HG02870 (cell line): ENCODE measurements at regions not wholly inside any gene's neighbourhood (a gene's known extent, or its start where the extent isn't known, plus 50 kb on each side); places are given as distances from the start of the nearest gene placed in this dataset.

ENCODE experiments used
- ATAC-seq: cut with Tn5 transposase; IDR thresholded peaks from one replicate; pipeline ENCODE4 v1.9.1; 2021; ENCODE audit warnings: mild to moderate bottlenecking, moderate library complexity; ENCODE audit not compliant: unreplicated experiment

DNA sequence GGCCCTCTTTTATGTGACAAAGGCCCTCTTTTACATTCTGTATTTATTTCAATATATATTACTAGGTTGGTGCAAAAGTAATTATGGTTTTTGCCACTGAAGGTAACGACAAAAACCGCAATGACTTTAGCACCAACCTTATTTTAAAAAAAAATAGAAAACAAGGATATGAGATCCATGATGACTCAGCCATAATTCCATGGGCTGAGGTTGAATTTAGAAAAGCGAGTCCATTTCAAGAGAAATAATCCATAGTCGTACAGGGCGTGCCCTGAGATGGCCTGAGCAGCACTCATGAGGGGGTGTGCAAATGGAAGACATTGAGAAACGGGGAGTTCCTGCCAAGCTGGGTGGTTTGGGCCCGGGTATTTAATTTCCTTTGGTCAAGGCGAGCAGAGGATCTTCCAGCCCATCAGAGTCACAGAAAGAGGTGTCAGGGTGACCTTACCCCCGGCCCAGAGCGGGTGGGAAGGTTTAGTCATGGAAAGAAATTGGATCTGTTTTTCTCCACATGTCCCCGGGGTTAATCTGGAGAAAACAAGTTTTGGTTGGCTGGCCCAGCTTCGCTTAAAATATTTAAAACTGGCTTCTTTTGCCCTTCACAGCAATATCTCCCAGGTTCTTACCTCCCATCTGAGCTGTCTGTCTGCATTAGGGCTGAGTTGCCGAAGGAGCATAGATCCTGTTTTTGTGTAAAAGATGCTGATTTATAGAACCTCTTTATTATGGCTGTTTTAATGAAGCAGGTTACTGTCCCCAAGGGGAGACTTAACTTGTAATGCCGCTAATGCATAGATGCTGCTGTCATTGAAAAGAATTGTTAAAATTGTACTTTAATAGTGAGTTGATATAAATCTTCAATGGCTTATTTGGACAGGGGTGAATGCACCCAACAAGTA, 255.6 kb downstream of the PREX1 start:
- ATAC-seq: no peak

GRCh38 chr20:48569679-48570078, 258.1 kb downstream of the PREX1 start:
- no peak for ATAC-seq

GRCh38 chr20:48568520-48568919, 259.3 kb downstream of the PREX1 start:
- ATAC-seq: no peak

DNA sequence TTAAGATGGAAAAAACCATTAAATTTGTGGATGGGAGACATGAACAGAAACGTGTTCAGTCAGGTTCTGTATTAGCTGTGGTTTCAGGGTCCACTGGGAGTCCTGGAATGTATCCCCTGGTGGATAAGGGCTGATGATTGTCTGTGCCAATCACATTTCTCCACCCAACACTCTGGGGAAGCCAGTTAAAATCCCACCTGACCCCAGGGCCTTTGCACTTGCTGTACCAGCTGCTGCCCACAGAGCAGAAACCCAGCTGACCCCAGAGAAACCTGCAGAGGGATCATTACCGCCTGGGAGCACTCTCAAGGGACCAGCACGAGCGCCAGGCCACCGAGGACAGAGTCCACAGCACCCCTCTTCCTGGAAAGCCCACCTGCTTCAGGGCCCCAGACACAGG, 260.7 kb downstream of the PREX1 start:
- no peak for ATAC-seq

- ATAC-seq: no peak
Measured at GRCh38 chr20:48564982-48565539, 262.7 kb downstream of the PREX1 start.

DNA sequence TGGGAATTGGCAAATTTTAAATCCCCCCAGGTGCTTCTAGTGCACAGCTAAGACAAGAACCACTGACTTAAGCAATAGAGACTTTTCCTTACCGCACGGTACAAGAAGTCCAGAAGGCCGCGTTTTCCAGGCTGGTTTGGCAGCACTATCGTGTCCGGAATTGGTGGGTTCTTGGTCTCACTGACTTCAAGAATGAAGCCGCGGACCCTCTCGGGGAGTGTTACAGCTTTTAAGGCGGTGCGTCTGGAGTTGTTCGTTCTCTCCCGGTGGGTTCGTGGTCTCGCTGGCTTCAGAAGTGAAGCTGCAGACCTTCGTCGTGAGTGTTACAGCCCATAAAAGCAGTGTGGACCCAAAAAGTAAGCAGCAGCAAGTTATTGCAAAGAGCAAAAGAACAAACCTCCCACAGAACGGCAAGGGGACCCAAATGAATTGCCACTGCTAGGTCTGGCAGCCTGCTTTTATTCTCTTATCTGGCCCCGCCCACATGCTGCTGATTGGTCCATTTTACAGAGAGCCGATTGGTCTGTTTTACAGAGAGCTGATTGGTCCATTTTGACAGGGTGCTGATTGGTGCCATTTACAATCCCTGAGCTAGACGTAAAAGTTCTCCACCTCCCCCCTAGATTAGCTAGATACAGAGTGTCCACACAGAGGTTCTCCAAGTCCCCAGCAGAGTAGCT, 264.5 kb downstream of the PREX1 start:
- no peak for ATAC-seq

- ATAC-seq: no peak
Measured at GRCh38 chr20:48562586-48563116, 265.1 kb downstream of the PREX1 start.

- ATAC-seq: no peak
Measured at GRCh38 chr20:48558906-48559305, 268.9 kb downstream of the PREX1 start.

GRCh38 chr20:48557380-48557779, 270.4 kb downstream of the PREX1 start:
- ATAC-seq: no peak

DNA sequence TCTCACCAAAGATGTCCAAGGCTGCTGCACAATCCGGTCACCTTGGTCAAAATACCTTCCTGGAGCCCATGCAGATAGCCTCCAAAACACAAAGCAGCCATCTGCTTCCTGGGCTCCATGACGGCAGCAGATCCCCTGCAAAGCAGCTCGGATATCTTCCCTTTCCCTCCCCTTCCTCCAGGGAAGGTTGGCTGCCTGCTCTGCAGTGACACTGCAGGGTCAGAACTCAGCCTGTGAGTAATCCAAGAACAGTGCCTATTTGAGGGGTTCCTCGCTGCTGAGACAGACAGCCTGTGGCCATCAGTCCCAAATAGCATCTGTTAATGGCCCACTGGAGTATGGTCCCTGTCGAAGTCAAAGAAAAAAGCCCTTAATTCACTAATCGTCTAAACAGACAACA, 270.8 kb downstream of the PREX1 start:
- ATAC-seq: no peak

DNA sequence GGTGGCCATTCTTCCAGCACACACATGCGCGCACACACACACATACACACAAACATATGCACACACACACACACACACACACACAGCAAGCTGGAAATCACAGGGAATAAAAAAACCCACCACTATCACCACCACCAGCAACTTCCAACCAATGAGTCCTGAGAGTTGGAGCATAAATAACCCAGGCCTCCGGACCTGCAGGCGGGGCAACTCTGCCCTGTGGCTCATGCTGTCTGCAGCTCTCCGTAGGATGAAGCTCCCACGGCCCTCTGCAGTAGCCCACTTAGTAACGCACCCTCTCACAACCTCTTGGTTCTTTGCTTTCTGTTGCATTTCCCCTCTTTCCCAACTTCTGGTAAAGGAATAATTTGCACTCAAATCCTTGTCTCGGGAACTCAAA, 275.2 kb downstream of the PREX1 start:
- ATAC-seq: no peak

DNA sequence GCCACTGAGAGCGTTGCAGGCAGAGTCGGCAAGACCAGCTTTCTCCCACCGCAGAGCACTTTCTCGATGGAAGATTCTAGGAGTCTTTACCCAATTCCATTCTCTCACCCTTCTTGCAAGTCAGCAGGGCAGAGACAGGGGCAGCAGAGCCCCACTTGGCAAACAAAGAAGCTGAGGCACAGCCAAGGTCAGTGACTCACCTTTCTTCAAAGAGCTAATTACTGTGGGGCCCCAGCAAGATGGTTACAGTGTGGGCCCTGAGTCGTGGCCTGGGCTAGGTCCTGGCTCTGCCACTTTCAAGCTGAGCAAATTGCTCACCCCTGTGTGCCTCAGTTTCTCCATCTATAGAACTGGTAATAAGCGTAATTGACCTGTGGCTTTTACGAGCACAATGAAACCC, 277.0 kb downstream of the PREX1 start:
- ATAC-seq: no peak

GRCh38 chr20:48547664-48548063, 280.1 kb downstream of the PREX1 start:
- ATAC-seq: no peak

DNA sequence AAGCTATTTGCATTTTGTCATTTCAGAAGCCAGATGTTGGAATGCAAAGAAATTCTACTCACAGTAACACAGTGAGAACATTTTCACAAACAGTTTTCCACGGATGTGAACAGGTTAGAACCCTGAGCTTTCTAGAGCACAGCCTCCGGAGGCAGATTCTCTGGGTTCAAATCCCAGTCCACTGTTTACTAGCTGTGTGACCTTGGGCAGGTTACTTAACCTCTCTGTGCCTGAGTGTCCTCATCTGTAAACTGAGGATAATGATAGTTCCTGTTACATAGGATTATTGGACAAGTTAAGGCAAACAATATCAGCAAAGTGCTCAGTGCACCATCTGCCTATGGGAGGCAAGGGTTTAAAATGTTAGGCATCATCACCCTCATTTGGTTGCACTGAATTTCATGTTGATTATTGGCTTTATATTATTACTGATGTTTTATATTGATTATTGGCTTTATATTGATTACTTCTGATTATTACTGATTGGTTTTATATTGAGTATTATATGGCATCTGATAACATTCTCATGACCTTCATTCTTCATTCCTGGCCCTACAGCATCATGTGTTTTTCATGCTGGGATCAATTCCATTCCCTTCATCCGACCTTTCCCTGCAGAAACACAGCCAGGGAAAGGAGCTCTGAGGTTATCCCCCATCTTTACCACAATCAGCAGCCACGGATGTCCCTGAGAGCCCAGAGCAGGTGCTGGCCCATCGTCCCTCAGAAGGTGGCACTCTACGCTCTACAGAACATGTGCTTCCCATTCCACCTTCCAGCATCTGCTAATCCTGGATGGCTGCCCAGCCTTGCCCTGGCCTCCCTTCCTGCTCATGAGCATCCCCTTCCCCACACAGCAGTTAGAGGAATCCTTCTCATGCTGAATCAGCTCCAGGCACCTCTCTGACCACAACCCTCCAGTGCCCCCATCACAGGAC, 283.1 kb downstream of the PREX1 start:
- no peak for ATAC-seq

DNA sequence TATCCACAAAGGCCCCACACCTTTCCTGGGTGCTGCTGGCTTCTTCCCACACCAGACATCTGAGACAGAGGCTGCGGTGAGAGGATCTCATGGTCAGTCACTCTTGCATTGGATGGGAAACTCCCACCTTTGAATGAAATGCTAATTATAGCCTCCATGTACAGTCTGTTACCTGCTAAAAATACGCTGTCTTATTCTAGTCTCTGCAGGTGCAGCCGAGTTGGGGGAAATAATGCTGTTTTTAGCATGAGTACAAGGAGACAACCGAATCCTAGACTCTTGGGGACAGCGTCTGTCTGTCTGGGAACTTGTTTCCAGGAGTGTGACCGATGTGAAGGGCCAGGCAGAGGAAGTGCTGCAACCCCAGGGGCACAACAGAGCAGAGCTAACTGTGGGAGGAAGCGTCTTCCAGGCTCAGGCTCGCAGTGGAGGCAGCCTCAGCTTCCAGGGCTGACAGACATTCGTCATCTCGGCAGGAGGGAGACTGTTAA, 286.2 kb downstream of the PREX1 start:
- ATAC-seq: peak; percentile 70

DNA sequence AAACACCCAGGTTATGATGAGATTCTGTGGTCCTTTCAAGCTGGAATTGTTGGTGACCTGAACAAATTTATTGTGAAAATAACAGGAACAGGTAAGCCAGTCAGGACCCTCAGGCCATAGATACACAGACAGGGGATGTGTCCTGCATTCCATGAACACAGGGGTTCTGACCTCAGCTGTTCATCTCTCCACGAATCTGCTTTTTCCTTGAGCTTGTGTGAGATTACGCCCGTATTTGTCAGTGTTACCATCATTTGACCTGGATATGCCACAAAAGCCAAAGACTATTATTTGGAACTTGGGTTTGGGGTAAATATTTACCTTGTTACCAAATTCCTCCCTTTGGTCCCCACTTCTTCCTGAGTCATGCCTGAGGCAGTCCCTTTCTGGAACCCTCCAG, 288.9 kb downstream of the PREX1 start:
- no peak for ATAC-seq

DNA sequence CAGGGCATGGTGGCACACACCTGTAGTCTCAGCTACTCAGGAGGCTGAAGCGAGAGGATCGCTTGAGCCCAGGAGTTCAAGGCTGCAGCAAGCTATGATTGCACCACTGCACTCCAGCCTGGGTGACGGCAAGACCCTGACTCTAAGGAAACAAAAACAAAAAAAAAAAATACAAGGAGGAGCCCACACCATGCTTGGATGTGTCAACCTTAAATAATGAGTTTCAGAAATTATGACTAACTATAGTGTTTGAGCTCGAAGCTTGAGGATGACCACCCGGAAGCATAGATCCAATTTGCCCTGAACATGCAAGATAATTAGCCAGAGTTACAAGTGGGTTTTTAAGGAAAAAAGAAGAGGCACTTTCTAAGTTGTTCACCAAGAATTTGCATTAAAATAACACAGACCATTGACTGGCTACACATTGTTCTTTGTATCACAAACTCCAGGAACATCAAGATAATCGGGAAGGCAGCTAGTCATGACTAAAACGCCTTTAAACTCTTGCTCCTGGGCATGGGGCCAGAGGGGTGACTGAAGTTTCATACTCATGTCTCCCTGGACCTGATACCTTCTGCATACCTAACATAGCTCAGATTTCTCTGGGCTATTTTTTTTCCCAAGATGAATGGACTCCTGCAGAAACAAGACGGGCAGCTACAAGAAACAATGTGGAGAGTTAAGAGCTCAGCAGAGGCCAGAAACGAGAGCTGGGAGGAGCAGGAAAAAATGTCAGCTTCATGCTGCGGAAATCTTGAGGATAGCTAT, 289.6 kb downstream of the PREX1 start:
- no peak for ATAC-seq

- ATAC-seq: no peak
Measured at GRCh38 chr20:48536206-48536605, 291.6 kb downstream of the PREX1 start.

GRCh38 chr20:48535556-48535955, 292.2 kb downstream of the PREX1 start:
- ATAC-seq: no peak

DNA sequence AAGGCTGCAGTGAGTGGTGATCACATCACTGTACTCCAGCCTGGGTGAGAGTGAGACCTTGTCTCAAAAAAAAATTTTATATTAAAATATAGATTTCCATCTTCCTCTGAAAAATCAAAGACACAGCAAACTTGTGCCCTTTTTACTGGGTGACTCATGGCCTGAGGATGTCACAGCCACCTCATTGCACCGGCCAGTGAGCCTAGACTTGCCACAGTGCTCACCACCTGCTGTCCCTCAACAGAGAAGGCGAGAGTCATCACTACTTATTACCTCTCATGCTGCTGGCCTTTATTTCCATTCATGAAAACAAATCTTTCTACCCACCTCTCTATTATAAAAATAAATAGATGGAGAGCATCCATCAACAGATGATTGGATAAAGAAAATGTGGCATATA, 295.8 kb downstream of the PREX1 start:
- ATAC-seq: no peak
